ENCODE measurements at regions not wholly inside any gene's neighbourhood (a gene's known extent, or its start where the extent isn't known, plus 50 kb on each side); places are given as distances from the start of the nearest gene placed in this dataset.

GRCh38 chr15:98501192-98501591 lies 147.1 kb upstream of the IGF1R start:
- TF ChIP-seq POLR2A (IDR thresholded peaks at IDR 0.05), result no peak
- TF ChIP-seq, protein P1, sequence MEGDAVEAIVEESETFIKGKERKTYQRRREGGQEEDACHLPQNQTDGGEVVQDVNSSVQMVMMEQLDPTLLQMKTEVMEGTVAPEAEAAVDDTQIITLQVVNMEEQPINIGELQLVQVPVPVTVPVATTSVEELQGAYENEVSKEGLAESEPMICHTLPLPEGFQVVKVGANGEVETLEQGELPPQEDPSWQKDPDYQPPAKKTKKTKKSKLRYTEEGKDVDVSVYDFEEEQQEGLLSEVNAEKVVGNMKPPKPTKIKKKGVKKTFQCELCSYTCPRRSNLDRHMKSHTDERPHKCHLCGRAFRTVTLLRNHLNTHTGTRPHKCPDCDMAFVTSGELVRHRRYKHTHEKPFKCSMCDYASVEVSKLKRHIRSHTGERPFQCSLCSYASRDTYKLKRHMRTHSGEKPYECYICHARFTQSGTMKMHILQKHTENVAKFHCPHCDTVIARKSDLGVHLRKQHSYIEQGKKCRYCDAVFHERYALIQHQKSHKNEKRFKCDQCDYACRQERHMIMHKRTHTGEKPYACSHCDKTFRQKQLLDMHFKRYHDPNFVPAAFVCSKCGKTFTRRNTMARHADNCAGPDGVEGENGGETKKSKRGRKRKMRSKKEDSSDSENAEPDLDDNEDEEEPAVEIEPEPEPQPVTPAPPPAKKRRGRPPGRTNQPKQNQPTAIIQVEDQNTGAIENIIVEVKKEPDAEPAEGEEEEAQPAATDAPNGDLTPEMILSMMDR (IDR thresholded peaks at IDR 0.05), result no peak

Measured in esophagus squamous epithelium (tissue), 4 donors.